HFFc6 (cell line): ENCODE measurements at regions not wholly inside any gene's neighbourhood (a gene's known extent, or its start where the extent isn't known, plus 50 kb on each side); places are given as distances from the start of the nearest gene placed in this dataset.

Experiments used
- DNase-seq: peaks from one replicate; pipeline ENCODE4 v3.0.0-alpha.2; 2018
- H3K27ac Mint-ChIP-seq: 2 replicates; pipeline ENCODE4 v1.8.0; 2020; ENCODE audit warnings: mild to moderate bottlenecking, mixed read lengths
- H3K27me3 Mint-ChIP-seq: 2 replicates; pipeline ENCODE4 v1.8.0; 2021; ENCODE audit warnings: mild to moderate bottlenecking, moderate library complexity, mixed read lengths; ENCODE audit not compliant: insufficient read depth
- H3K36me3 Mint-ChIP-seq: 2 replicates; pipeline ENCODE4 v1.8.0; 2021; ENCODE audit warnings: low read depth, mixed read lengths
- H3K4me1 Mint-ChIP-seq: 2 replicates; pipeline ENCODE4 v1.8.0; 2020; ENCODE audit warnings: low read depth, mixed read lengths
- H3K4me3 Mint-ChIP-seq: 2 replicates; pipeline ENCODE4 v1.8.0; 2020; ENCODE audit warnings: mild to moderate bottlenecking, moderate library complexity, mixed read lengths
- H3K9me3 Mint-ChIP-seq: 2 replicates; pipeline ENCODE4 v1.8.0; 2020; ENCODE audit warnings: mild to moderate bottlenecking, mixed read lengths
- CTCF ChIP-seq: fragments of 200-600 bp; sonication (generic); IDR thresholded peaks from 2 replicates; pipeline ENCODE4 v1.5.0; 2021; ENCODE audit warnings: antibody characterized with exemption, mild to moderate bottlenecking

GRCh38 chr5:92580814-92581213 is 1000.2 kb downstream of the NR2F1-AS1 start:
- TF ChIP-seq CTCF: no peak
- Mint-ChIP-seq H3K27ac (no peak overlapping the region), H3K27me3 (no peaks in the 10 kb centered on the region; the same call in 1 of the 2 replicates), H3K36me3 (no peaks in the 10 kb centered on the region), H3K9me3 (no peaks in the 10 kb centered on the region), H3K4me3 (no peak overlapping the region), H3K4me1 (peaks cover 8% of the 10 kb centered on the region)
- peak; percentile 24 for DNase-seq

- H3K27ac Mint-ChIP-seq: no peak overlapping the region
- H3K36me3 Mint-ChIP-seq: no peaks in the 10 kb centered on the region
- H3K4me1 Mint-ChIP-seq: no peaks in the 10 kb centered on the region
- TF ChIP-seq CTCF: no peak
- no peak for DNase-seq
- H3K27me3 Mint-ChIP-seq: no peaks in the 10 kb centered on the region
- H3K4me3 Mint-ChIP-seq: no peak overlapping the region
- H3K9me3 Mint-ChIP-seq: no peaks in the 10 kb centered on the region
Measured at GRCh38 chr5:92574023-92574422, 1007.0 kb downstream of the NR2F1-AS1 start.

GRCh38 chr5:92568522-92568921 is 1012.5 kb downstream of the NR2F1-AS1 start:
- Mint-ChIP-seq H3K4me1 (no peaks in the 10 kb centered on the region; the same call in 1 of the 2 replicates), H3K27me3 (no peaks in the 10 kb centered on the region), H3K4me3 (no peak overlapping the region), H3K36me3 (no peaks in the 10 kb centered on the region), H3K27ac (no peak overlapping the region), H3K9me3 (no peaks in the 10 kb centered on the region)
- no peak for DNase-seq
- no peak for TF ChIP-seq CTCF

- DNase-seq: no peak
- Mint-ChIP-seq H3K4me3 (no peak overlapping the region), H3K9me3 (no peaks in the 10 kb centered on the region), H3K4me1 (no peaks in the 10 kb centered on the region; the same call in none of the 2 replicates), H3K27ac (no peak overlapping the region), H3K36me3 (no peaks in the 10 kb centered on the region), H3K27me3 (no peaks in the 10 kb centered on the region)
- TF ChIP-seq CTCF: no peak
Measured at GRCh38 chr5:92567831-92568450, 1013.1 kb downstream of the NR2F1-AS1 start.

- H3K27me3 Mint-ChIP-seq: no peaks in the 10 kb centered on the region
- no peak overlapping the region for H3K4me3 Mint-ChIP-seq
- peaks cover 17% of the 10 kb centered on the region for H3K4me1 Mint-ChIP-seq
- no peak overlapping the region for H3K27ac Mint-ChIP-seq
- H3K9me3 Mint-ChIP-seq: no peaks in the 10 kb centered on the region
- no peak for TF ChIP-seq CTCF
- no peaks in the 10 kb centered on the region for H3K36me3 Mint-ChIP-seq
- no peak for DNase-seq
Measured at GRCh38 chr5:92566113-92566786, 1014.8 kb downstream of the NR2F1-AS1 start.
